ENCODE measurements at regions not wholly inside any gene's neighbourhood (a gene's known extent, or its start where the extent isn't known, plus 50 kb on each side); places are given as distances from the start of the nearest gene placed in this dataset.

DNA sequence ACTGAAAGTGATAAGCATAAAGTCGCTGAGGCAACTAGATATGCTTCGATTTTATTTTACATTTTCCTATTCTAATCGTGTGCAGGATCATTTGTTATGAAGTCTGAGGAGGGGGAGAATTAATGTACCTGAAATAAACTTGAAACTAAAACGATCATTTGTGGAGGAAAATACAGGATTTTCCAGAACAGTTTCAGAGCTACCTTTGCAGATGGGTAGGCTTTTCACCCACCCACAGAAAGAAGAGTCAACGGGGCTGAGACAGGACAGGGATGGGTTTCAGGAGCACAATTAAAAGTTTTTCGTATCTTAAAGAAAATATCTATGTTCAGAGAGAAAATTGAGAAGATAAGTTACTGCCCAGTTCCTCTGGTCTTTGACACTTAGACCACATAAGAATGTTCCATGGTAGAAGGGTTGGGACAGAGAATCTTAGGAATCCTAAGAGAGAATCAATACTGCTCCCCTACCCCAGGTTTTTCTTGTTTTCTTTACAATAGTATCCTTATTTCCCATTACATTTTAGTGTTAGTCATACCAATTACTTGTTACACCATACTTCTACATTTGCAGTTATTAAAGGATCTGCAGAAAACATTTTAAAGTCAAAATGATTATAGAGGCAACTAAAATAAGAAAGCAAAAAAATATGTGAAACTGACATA lies 211.4 kb downstream of the DEPDC1B start:
- DNase-seq (ENCODE audit: low read depth in 2 of 2), result peak in 1 of 2 donors; percentile 23
- no peak overlapping the region for H3K9ac ChIP-seq (ENCODE audit: insufficient read depth, low read length)
- peaks cover 2% of the 10 kb centered on the region for H3K4me1 ChIP-seq (ENCODE audit: control insufficient read depth, extremely low read depth, insufficient read depth, low read length)
- no peaks in the 10 kb centered on the region for H3K27me3 ChIP-seq (ENCODE audit: control insufficient read depth, insufficient read depth, low read length)
- no peaks in the 10 kb centered on the region for H3K79me2 ChIP-seq (ENCODE audit: control insufficient read depth, insufficient read depth, low read length)
- H3K36me3 ChIP-seq (ENCODE audit: control insufficient read depth, insufficient read depth, low read length), result no peaks in the 10 kb centered on the region
- TF ChIP-seq EZH2 (IDR thresholded peaks at IDR 0.05; ENCODE audit: low read length, missing control alignments) (no peak), CTCF (conservative IDR thresholded peaks at IDR 0.05 in 1 of 2, IDR thresholded peaks at IDR 0.05 in 1 of 2; ENCODE audit: low read depth in 1 of 2, low read length in 2 of 2) (no peak)
- no peak overlapping the region for H3K27ac ChIP-seq (ENCODE audit: insufficient read depth, low read length)
- H3K4me3 ChIP-seq (replicated peaks in 1 of 4; ENCODE audit: control extremely low read depth in 1 of 4, insufficient read depth in 1 of 4, low read depth in 3 of 4, low read length in 4 of 4), result no peak overlapping the region
- H3K9me3 ChIP-seq (ENCODE audit: control insufficient read depth, insufficient read depth, low read depth, low read length), result no peaks in the 10 kb centered on the region
- no peaks in the 10 kb centered on the region for H4K20me1 ChIP-seq (ENCODE audit: control insufficient read depth, extremely low read depth, insufficient read depth, low read length)
- no peak overlapping the region for H2AFZ ChIP-seq (ENCODE audit: low read length)
- H3K4me2 ChIP-seq (ENCODE audit: extremely low read depth, insufficient read depth, low read length), result no peak overlapping the region

DNA sequence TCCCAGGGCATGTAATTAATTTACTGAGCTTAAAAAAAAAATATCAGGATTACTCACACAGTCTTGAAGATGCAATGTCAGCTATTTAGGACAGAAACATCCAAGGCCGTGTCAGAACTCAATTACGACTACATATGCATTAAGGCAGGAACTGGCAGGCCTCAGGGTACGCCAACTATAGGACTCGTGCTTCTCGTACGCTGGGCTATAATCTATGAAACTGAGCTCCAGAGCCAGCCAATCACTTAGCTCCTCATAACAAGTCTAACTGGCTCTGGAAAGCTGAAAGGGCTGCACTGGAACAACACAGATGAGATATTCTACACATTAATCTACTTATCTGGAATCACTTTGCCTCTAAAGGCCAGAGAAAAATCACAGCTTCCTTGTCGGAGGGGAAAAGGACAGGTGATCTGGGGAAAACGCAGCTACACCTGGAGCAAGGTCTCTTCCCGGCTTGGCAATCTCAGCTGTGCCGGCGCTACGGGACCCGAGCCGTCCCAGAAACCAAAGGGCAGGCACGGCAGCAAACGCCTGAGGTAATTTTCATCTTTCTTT lies 212.0 kb downstream of the DEPDC1B start:
- no peaks in the 10 kb centered on the region for H3K79me2 ChIP-seq (ENCODE audit: control insufficient read depth, insufficient read depth, low read length)
- DNase-seq (ENCODE audit: low read depth in 2 of 2), result peak in 1 of 2 donors; percentile 42
- no peak overlapping the region for H3K27ac ChIP-seq (ENCODE audit: insufficient read depth, low read length)
- H3K9ac ChIP-seq (ENCODE audit: insufficient read depth, low read length), result no peak overlapping the region
- no peaks in the 10 kb centered on the region for H4K20me1 ChIP-seq (ENCODE audit: control insufficient read depth, extremely low read depth, insufficient read depth, low read length)
- TF ChIP-seq CTCF (conservative IDR thresholded peaks at IDR 0.05 in 1 of 2, IDR thresholded peaks at IDR 0.05 in 1 of 2; ENCODE audit: low read depth in 1 of 2, low read length in 2 of 2) (no peak), EZH2 (IDR thresholded peaks at IDR 0.05; ENCODE audit: low read length, missing control alignments) (no peak)
- no peaks in the 10 kb centered on the region for H3K9me3 ChIP-seq (ENCODE audit: control insufficient read depth, insufficient read depth, low read depth, low read length)
- no peak overlapping the region for H3K4me2 ChIP-seq (ENCODE audit: extremely low read depth, insufficient read depth, low read length)
- no peak overlapping the region for H3K4me3 ChIP-seq (replicated peaks in 1 of 4; ENCODE audit: control extremely low read depth in 1 of 4, insufficient read depth in 1 of 4, low read depth in 3 of 4, low read length in 4 of 4)
- no peak overlapping the region for H2AFZ ChIP-seq (ENCODE audit: low read length)
- no peaks in the 10 kb centered on the region for H3K36me3 ChIP-seq (ENCODE audit: control insufficient read depth, insufficient read depth, low read length)
- peaks cover 2% of the 10 kb centered on the region for H3K4me1 ChIP-seq (ENCODE audit: control insufficient read depth, extremely low read depth, insufficient read depth, low read length)
- H3K27me3 ChIP-seq (ENCODE audit: control insufficient read depth, insufficient read depth, low read length), result no peaks in the 10 kb centered on the region

- H3K9me3 ChIP-seq (ENCODE audit: control insufficient read depth, insufficient read depth, low read depth, low read length), result no peaks in the 10 kb centered on the region
- H3K4me2 ChIP-seq (ENCODE audit: extremely low read depth, insufficient read depth, low read length), result no peak overlapping the region
- H3K4me1 ChIP-seq (ENCODE audit: control insufficient read depth, extremely low read depth, insufficient read depth, low read length), result peaks cover 2% of the 10 kb centered on the region
- no peak overlapping the region for H3K27ac ChIP-seq (ENCODE audit: insufficient read depth, low read length)
- no peaks in the 10 kb centered on the region for H3K79me2 ChIP-seq (ENCODE audit: control insufficient read depth, insufficient read depth, low read length)
- H3K9ac ChIP-seq (ENCODE audit: insufficient read depth, low read length), result no peak overlapping the region
- H3K4me3 ChIP-seq (replicated peaks in 1 of 4; ENCODE audit: control extremely low read depth in 1 of 4, insufficient read depth in 1 of 4, low read depth in 3 of 4, low read length in 4 of 4), result no peak overlapping the region
- no peaks in the 10 kb centered on the region for H4K20me1 ChIP-seq (ENCODE audit: control insufficient read depth, extremely low read depth, insufficient read depth, low read length)
- H3K27me3 ChIP-seq (ENCODE audit: control insufficient read depth, insufficient read depth, low read length), result no peaks in the 10 kb centered on the region
- no peaks in the 10 kb centered on the region for H3K36me3 ChIP-seq (ENCODE audit: control insufficient read depth, insufficient read depth, low read length)
- peak in 1 of 2 donors; percentile 48 for DNase-seq (ENCODE audit: low read depth in 2 of 2)
- TF ChIP-seq EZH2 (IDR thresholded peaks at IDR 0.05; ENCODE audit: low read length, missing control alignments) (no peak), CTCF (conservative IDR thresholded peaks at IDR 0.05 in 1 of 2, IDR thresholded peaks at IDR 0.05 in 1 of 2; ENCODE audit: low read depth in 1 of 2, low read length in 2 of 2) (no peak)
- H2AFZ ChIP-seq (ENCODE audit: low read length), result no peak overlapping the region
Observed at GRCh38 chr5:60487476-60487875, 212.5 kb downstream of the DEPDC1B start.
